H9 (cell line): ENCODE measurements at regions not wholly inside any gene's neighbourhood (a gene's known extent, or its start where the extent isn't known, plus 50 kb on each side); places are given as distances from the start of the nearest gene placed in this dataset.

Experiments used
- DNase-seq: peaks from one replicate; pipeline ENCODE4 v3.0.0-alpha.2; 2017
- H2AFZ ChIP-seq: one replicate; pipeline ENCODE4 v1.6.1; 2013; ENCODE audit warnings: mild to moderate bottlenecking, low read length, control low read depth, moderate library complexity
- H2AK5ac ChIP-seq: 2 replicates; pipeline ENCODE4 v1.6.1; 2013; ENCODE audit warnings: low read length, control low read depth, mixed read lengths; ENCODE audit not compliant: insufficient read length
- H2BK120ac ChIP-seq: one replicate; pipeline ENCODE4 v1.6.1; 2013; ENCODE audit warnings: low read depth, mild to moderate bottlenecking, low read length, control low read depth, inconsistent platforms; ENCODE audit not compliant: poor library complexity, severe bottlenecking
- H2BK12ac ChIP-seq: 2 replicates; pipeline ENCODE4 v1.6.1; 2013; ENCODE audit warnings: low read length, control low read depth, mixed read lengths, low read depth; ENCODE audit not compliant: insufficient read length
- H2BK15ac ChIP-seq: 2 replicates; pipeline ENCODE4 v1.6.1; 2013; ENCODE audit warnings: low read depth, low read length, control low read depth
- H2BK20ac ChIP-seq: one replicate; pipeline ENCODE4 v1.6.1; 2013; ENCODE audit warnings: low read depth, mild to moderate bottlenecking, low read length, control low read depth, inconsistent platforms; ENCODE audit not compliant: poor library complexity, severe bottlenecking
- H2BK5ac ChIP-seq: 2 replicates; pipeline ENCODE4 v1.6.1; 2013; ENCODE audit warnings: low read length, control low read depth, mixed read lengths; ENCODE audit not compliant: insufficient read length
- H3K14ac ChIP-seq: 2 replicates; pipeline ENCODE4 v1.6.1; 2013; ENCODE audit warnings: low read length, control low read depth; ENCODE audit not compliant: insufficient read depth
- H3K18ac ChIP-seq: 2 replicates; pipeline ENCODE4 v1.6.1; 2013; ENCODE audit warnings: low read depth, mild to moderate bottlenecking, mixed read lengths, low read length, control low read depth; ENCODE audit not compliant: insufficient read length
- H3K23ac ChIP-seq: 2 replicates; pipeline ENCODE4 v1.6.1; 2013; ENCODE audit warnings: low read length, control low read depth, mixed read lengths, low read depth; ENCODE audit not compliant: insufficient read length
- H3K23me2 ChIP-seq: 2 replicates; pipeline ENCODE4 v1.6.1; 2013; ENCODE audit warnings: low read depth, mild to moderate bottlenecking, mixed read lengths, low read length, control low read depth; ENCODE audit not compliant: insufficient read length, poor library complexity, severe bottlenecking
- H3K27ac ChIP-seq: 2 replicates; pipeline ENCODE4 v1.5.1; 2013; ENCODE audit warnings: low read length, control low read depth, mixed read lengths, low read depth; ENCODE audit not compliant: insufficient read length
- H3K27me3 ChIP-seq: 2 replicates; pipeline ENCODE4 v1.6.1; 2013; ENCODE audit warnings: low read length, control low read depth, inconsistent platforms; ENCODE audit not compliant: insufficient read depth
- H3K4ac ChIP-seq: 2 replicates; pipeline ENCODE4 v1.6.1; 2013; ENCODE audit warnings: low read depth, mild to moderate bottlenecking, control low read depth, inconsistent platforms, low read length, moderate library complexity
- H3K4me1 ChIP-seq: 2 replicates; pipeline ENCODE4 v1.6.1; 2013; ENCODE audit warnings: low read length, control low read depth, inconsistent platforms; ENCODE audit not compliant: insufficient read depth
- H3K4me2 ChIP-seq: 2 replicates; pipeline ENCODE4 v1.6.1; 2013; ENCODE audit warnings: low read length, control low read depth, mixed read lengths; ENCODE audit not compliant: insufficient read length, insufficient read depth
- H3K56ac ChIP-seq: 2 replicates; pipeline ENCODE4 v1.6.1; 2013; ENCODE audit warnings: low read depth, mild to moderate bottlenecking, mixed read lengths, low read length, control low read depth; ENCODE audit not compliant: insufficient read length
- H3K79me1 ChIP-seq: 2 replicates; pipeline ENCODE4 v1.6.1; 2013; ENCODE audit warnings: low read depth, mild to moderate bottlenecking, moderate library complexity, low read length, control low read depth, inconsistent platforms; ENCODE audit not compliant: insufficient read depth, poor library complexity, severe bottlenecking
- H3K79me2 ChIP-seq: 2 replicates; pipeline ENCODE4 v1.6.1; 2013; ENCODE audit warnings: low read length, control low read depth, inconsistent platforms; ENCODE audit not compliant: insufficient read depth
- H3K9ac ChIP-seq: 2 replicates; pipeline ENCODE4 v1.6.1; 2013; ENCODE audit warnings: low read length, control low read depth, mixed read lengths; ENCODE audit not compliant: insufficient read length; ENCODE audit errors: extremely low read depth
- H3K9me3 ChIP-seq: one replicate; pipeline ENCODE4 v1.6.1; 2013; ENCODE audit warnings: low read depth, low read length, inconsistent platforms; ENCODE audit not compliant: control insufficient read depth
- H3T11ph ChIP-seq: one replicate; pipeline ENCODE4 v1.6.1; 2013; ENCODE audit warnings: mild to moderate bottlenecking, low read length, control low read depth, inconsistent platforms
- H4K20me1 ChIP-seq: one replicate; pipeline ENCODE4 v1.6.1; 2013; ENCODE audit not compliant: control insufficient read depth, insufficient read length, insufficient read depth
- H4K5ac ChIP-seq: 2 replicates; pipeline ENCODE4 v1.6.1; 2013; ENCODE audit warnings: low read depth, mild to moderate bottlenecking, mixed read lengths, low read length, control low read depth; ENCODE audit not compliant: insufficient read length
- H4K8ac ChIP-seq: replicated peaks from 2 replicates; pipeline ENCODE4 v1.6.1; 2013; ENCODE audit warnings: low read length, control low read depth, mixed read lengths, low read depth; ENCODE audit not compliant: insufficient read length
- H4K91ac ChIP-seq: 2 replicates; pipeline ENCODE4 v1.6.1; 2013; ENCODE audit warnings: low read depth, mild to moderate bottlenecking, moderate library complexity, mixed read lengths, low read length, control low read depth; ENCODE audit not compliant: insufficient read length
- H3K27ac Mint-ChIP-seq, 3 experiments: 2 replicates in 2 of 3; 3 replicates in 1 of 3; pipeline ENCODE4 v1.8.0; 2020 to 2021; ENCODE audit warnings: mixed read lengths in 3 of 3, mild to moderate bottlenecking in 1 of 3, moderate library complexity in 1 of 3
- H3K27me3 Mint-ChIP-seq: 2 replicates; pipeline ENCODE4 v1.8.0; 2021; ENCODE audit warnings: low read depth, mild to moderate bottlenecking, moderate library complexity, mixed read lengths
- H3K36me3 Mint-ChIP-seq, 3 experiments: 2 replicates in 2 of 3; 3 replicates in 1 of 3; pipeline ENCODE4 v1.8.0; 2020 to 2021; ENCODE audit warnings: low read depth in 3 of 3, mixed read lengths in 3 of 3; ENCODE audit not compliant: insufficient read depth in 1 of 3
- H3K4me1 Mint-ChIP-seq, 2 experiments: 2 replicates each; pipeline ENCODE4 v1.8.0; 2020; ENCODE audit warnings: mixed read lengths in 2 of 2
- H3K4me3 Mint-ChIP-seq, 2 experiments: 2 replicates in 1 of 2; 3 replicates in 1 of 2; pipeline ENCODE4 v1.8.0; 2020 to 2021; ENCODE audit warnings: mild to moderate bottlenecking in 2 of 2, mixed read lengths in 2 of 2, moderate library complexity in 1 of 2
- H3K9me3 Mint-ChIP-seq, 2 experiments: 2 replicates in 1 of 2; 3 replicates in 1 of 2; pipeline ENCODE4 v1.8.0; 2020; ENCODE audit warnings: mild to moderate bottlenecking in 2 of 2, mixed read lengths in 2 of 2, moderate library complexity in 1 of 2
- WGBS: extraction: QIAGEN DNeasy Blood & Tissue Kit; methylation state at CpG from one replicate; pipeline ENCODE4 v1.1.7; 2013; ENCODE audit warnings: missing lambda C conversion rate, low lambda C conversion rate, mixed read lengths; ENCODE audit not compliant: insufficient read length; ENCODE audit errors: extremely low coverage; 5-methylcytosine and 5-hydroxymethylcytosine counted together
- TF ChIP-seq, protein P1 (sequence below): fragments of 200-600 bp; sonication (generic); conservative IDR thresholded peaks from 3 replicates; pipeline ENCODE4 v1.8.0; 2021; ENCODE audit warnings: antibody characterized with exemption, mild to moderate bottlenecking

DNA sequence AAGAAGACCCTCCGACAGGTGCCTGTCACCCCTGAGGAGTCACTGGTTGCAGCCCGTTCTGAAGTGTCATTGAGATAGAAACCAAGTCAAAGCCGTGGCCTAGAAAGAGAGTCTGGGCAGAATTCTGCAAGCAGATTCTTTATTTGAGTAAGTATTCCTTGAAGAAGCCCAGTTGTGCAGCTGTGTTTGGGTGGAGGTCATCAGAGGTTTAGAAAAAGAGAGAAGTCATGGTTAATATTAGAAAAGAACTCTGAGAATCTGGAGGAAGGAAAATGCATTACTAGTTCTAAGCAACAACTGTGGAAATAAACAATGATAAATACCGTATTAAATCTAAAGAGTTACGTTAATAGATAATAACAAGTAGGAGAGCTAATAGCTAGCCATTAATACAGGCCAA, 118.8 kb upstream of the KIRREL3 start:
- Mint-ChIP-seq H3K27me3 (no peaks in the 10 kb centered on the region), H3K4me1 (peaks cover 5 to 6% of the 10 kb centered on the region in 2 experiments), H3K9me3 (no peaks in the 10 kb centered on the region), H3K27ac (no peak overlapping the region), H3K36me3 (no peaks in the 10 kb centered on the region), H3K4me3 (no peak overlapping the region)
- no peak overlapping the region for H2BK12ac ChIP-seq
- no peaks in the 10 kb centered on the region for H3K79me2 ChIP-seq
- WGBS, result no CpG with 5 or more reads among the region's 5 CpGs
- no peak overlapping the region for H3K4ac ChIP-seq
- no peak overlapping the region for H2BK20ac ChIP-seq
- H3T11ph ChIP-seq, result no peak overlapping the region
- H3K14ac ChIP-seq, result no peak overlapping the region
- H3K56ac ChIP-seq, result no peak overlapping the region
- no peaks in the 10 kb centered on the region for H3K79me1 ChIP-seq
- no peaks in the 10 kb centered on the region for H3K9me3 ChIP-seq
- no peak overlapping the region for H4K8ac ChIP-seq
- H4K5ac ChIP-seq, result no peak overlapping the region
- H2BK15ac ChIP-seq, result no peak overlapping the region
- H2BK120ac ChIP-seq, result no peak overlapping the region
- H2AFZ ChIP-seq, result no peak overlapping the region
- no peaks in the 10 kb centered on the region for H4K20me1 ChIP-seq
- H3K27me3 ChIP-seq, result no peaks in the 10 kb centered on the region
- H3K23me2 ChIP-seq, result no peaks in the 10 kb centered on the region
- H2AK5ac ChIP-seq, result no peak overlapping the region
- TF ChIP-seq, protein P1, sequence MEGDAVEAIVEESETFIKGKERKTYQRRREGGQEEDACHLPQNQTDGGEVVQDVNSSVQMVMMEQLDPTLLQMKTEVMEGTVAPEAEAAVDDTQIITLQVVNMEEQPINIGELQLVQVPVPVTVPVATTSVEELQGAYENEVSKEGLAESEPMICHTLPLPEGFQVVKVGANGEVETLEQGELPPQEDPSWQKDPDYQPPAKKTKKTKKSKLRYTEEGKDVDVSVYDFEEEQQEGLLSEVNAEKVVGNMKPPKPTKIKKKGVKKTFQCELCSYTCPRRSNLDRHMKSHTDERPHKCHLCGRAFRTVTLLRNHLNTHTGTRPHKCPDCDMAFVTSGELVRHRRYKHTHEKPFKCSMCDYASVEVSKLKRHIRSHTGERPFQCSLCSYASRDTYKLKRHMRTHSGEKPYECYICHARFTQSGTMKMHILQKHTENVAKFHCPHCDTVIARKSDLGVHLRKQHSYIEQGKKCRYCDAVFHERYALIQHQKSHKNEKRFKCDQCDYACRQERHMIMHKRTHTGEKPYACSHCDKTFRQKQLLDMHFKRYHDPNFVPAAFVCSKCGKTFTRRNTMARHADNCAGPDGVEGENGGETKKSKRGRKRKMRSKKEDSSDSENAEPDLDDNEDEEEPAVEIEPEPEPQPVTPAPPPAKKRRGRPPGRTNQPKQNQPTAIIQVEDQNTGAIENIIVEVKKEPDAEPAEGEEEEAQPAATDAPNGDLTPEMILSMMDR, result no peak
- no peaks in the 10 kb centered on the region for H3K4me1 ChIP-seq
- no peak overlapping the region for H4K91ac ChIP-seq
- DNase-seq, result no peak
- no peak overlapping the region for H3K27ac ChIP-seq
- no peak overlapping the region for H3K4me2 ChIP-seq
- no peak overlapping the region for H3K18ac ChIP-seq
- H3K9ac ChIP-seq, result no peak overlapping the region
- H2BK5ac ChIP-seq, result no peak overlapping the region
- H3K23ac ChIP-seq, result no peak overlapping the region
